ENCODE measurements at regions not wholly inside any gene's neighbourhood (a gene's known extent, or its start where the extent isn't known, plus 50 kb on each side); places are given as distances from the start of the nearest gene placed in this dataset.
"Not testable (repeated sequence)": the region's sequence is repeated elsewhere in the genome, so short reads cannot be mapped to it uniquely, and the experiment has no call there.

DNA sequence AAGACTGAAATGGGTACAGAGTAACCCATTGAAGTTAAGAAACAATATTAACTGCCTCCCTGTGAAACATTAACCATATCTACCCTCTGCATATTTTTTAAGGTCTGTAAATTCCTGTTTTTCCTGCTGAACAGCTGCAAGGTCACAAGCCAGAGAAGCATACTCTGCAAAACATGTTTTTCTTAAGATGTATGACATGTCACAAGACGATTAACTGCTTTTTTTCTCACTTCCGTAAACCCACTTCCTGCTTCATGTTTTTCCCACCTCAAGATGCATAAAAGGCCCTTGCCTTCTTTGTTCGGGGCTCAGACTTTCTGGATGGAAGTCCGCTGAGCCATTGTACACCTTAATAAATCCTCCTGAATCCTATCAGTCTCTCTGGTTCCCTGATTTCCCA is 504.7 kb upstream of the MIS18BP1 start:
- no peak overlapping the region for H3K27ac Mint-ChIP-seq

DNA sequence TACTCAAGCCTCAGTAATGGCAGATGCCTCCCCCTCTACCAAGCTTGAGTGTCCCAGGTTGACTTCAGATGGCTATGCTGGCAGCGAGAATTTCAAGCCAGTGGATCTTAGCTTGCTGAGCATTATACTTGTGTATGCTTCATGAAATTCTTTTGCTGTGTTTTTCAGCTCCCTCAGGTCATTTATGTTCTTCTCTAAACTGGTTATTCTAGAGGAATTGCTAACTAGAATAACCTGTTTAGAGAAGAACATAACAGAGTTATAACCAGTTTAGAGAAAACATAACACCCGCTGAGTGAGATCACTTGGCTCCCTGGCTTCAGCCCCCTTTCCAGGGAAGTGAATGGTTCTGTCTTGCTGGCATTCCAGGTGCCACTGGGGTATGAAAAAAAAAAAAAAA is 503.4 kb upstream of the MIS18BP1 start:
- H3K36me3 Mint-ChIP-seq (ENCODE audit: low read depth); H3K27me3 Mint-ChIP-seq (ENCODE audit: low read depth); H3K27ac Mint-ChIP-seq; H3K4me3 Mint-ChIP-seq; H3K4me1 Mint-ChIP-seq (ENCODE audit: low read depth): not testable (repeated sequence)
- H3K9me3 Mint-ChIP-seq = peaks cover 54% of the 10 kb centered on the region

More for the DNA sequence above, 504.7 kb upstream of the MIS18BP1 start:
- peaks cover 52% of the 10 kb centered on the region for H3K9me3 Mint-ChIP-seq
- no peaks in the 10 kb centered on the region for H3K36me3 Mint-ChIP-seq (ENCODE audit: low read depth)
- no peaks in the 10 kb centered on the region for H3K27me3 Mint-ChIP-seq (ENCODE audit: low read depth)
- no peak overlapping the region for H3K4me3 Mint-ChIP-seq
- H3K4me1 Mint-ChIP-seq (ENCODE audit: low read depth) = no peaks in the 10 kb centered on the region

DNA sequence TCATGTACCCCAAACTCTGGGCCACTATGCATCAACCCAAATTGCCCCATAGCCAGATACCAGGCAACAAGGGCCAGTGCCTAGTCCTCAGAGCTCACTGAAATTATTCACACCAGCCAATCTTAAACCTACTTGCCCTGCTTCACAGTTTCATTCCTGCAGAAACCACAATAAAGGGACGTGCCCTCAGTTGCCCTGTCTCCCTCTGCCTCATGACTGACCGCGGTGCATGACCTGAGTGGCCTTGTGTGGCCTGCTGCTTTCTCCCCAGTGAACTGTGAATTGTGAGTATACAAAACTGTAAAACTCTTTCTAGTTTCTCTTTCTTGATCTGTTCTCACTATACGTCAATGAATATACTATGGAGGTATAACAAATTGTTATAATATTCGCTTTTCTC is 490.9 kb upstream of the MIS18BP1 start:
- no peak overlapping the region for H3K4me3 Mint-ChIP-seq
- H3K4me1 Mint-ChIP-seq (ENCODE audit: low read depth) = no peaks in the 10 kb centered on the region
- peaks cover 17% of the 10 kb centered on the region for H3K9me3 Mint-ChIP-seq
- no peaks in the 10 kb centered on the region for H3K27me3 Mint-ChIP-seq (ENCODE audit: low read depth)
- no peaks in the 10 kb centered on the region for H3K36me3 Mint-ChIP-seq (ENCODE audit: low read depth)
- H3K27ac Mint-ChIP-seq = no peak overlapping the region

DNA sequence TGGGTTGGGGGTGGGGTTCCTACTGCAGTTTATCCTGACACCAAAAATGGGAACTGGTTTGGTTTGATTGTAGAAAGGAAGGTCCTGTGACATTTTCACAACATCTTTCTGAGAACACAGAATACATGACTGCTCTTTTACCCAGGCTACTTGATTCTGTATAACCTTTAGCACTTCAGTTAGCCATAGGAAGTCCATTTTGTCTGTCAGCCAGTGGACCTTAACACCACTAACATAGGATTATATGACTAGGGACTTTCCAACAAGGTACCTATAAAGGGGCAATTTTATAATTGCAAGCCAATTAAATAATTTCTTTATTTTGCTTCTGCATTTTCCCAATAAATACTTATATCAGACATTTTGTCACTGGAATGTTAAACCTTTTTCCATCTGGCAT is 489.2 kb upstream of the MIS18BP1 start:
- Mint-ChIP-seq H3K27ac (no peak overlapping the region), H3K9me3 (peaks cover 24% of the 10 kb centered on the region), H3K4me3 (no peak overlapping the region), H3K36me3 (ENCODE audit: low read depth) (no peaks in the 10 kb centered on the region), H3K27me3 (ENCODE audit: low read depth) (no peaks in the 10 kb centered on the region), H3K4me1 (ENCODE audit: low read depth) (no peaks in the 10 kb centered on the region)

DNA sequence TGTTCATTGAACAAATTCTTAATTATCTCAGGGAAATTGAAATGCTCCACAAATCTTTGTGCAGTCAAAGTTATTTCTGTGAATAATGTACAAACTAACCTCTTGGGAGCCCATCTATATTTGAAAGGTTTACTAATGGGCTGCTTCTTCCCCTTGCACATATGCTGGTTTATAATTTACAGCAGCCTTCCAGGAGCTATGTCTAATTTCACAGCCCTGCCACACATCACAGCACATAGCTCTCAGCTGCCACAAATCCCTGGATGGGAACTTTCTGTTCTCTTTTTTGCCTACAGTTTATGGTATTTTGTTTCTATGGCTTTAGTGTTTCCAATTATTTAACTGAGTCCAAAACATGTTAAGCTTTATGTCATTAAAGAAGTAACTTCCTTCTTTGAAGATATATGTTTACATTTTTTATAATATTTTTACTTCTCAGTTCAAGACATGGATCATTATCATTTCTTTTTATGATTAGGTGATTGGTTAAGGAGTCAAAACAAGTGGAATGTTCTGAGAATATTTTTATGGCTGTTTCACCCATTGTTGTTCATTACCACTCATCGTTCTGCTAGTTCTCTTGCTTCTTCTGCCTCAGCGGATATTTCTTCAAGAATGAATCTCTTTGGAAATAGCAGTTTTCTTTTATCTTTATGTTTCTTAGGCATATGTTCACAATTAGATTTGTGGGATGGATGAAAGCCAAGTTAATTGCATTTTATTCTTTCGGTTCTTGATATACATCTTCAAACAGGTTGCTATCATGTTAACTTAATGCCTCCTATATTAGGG is 475.6 kb upstream of the MIS18BP1 start:
- Mint-ChIP-seq H3K4me1 (ENCODE audit: low read depth) (no peaks in the 10 kb centered on the region), H3K36me3 (ENCODE audit: low read depth) (no peaks in the 10 kb centered on the region), H3K4me3 (no peak overlapping the region), H3K27me3 (ENCODE audit: low read depth) (no peaks in the 10 kb centered on the region), H3K9me3 (peaks cover 17% of the 10 kb centered on the region), H3K27ac (no peak overlapping the region)

DNA sequence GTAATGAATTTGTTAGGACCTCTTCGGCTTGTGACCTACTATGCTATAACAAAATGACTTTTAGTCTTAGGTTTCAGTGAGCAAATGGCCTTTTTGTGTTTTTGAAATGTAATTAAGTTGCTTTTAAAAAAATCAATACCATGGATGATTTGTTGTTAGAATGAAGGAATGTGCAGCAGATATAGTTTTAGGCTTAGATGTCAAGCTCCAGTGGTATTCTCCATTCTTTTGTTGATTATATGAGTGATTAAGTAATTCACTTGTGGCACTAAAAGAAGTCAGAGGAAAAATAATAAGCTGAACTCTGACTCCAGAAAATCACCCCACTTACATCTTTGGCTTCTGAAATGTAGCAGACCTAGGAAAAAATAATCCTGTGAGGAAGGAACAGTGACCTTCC is 474.1 kb upstream of the MIS18BP1 start:
- Mint-ChIP-seq H3K4me1 (ENCODE audit: low read depth) (no peaks in the 10 kb centered on the region), H3K27me3 (ENCODE audit: low read depth) (no peaks in the 10 kb centered on the region), H3K36me3 (ENCODE audit: low read depth) (no peaks in the 10 kb centered on the region), H3K9me3 (peaks cover 14% of the 10 kb centered on the region), H3K4me3 (no peak overlapping the region), H3K27ac (no peak overlapping the region)

DNA sequence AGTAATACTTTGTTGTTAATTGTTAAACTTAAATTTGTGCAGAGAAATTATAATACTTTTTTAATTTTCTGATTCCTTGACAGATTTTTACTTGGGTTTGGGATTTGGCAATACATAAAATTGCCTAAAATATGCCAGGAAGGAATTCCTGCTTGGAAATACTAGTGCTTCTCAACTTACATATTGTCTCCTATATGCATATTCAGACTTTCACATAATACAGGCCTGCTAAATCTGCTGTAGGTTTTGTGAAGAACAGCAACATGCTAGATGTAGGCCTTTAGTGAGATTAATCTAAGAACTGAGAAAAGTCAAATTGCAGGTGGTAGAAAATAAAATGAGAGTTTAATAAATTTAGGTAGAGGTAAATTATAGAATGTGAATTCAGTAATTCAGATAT is 468.5 kb upstream of the MIS18BP1 start:
- peaks cover 24% of the 10 kb centered on the region for H3K9me3 Mint-ChIP-seq
- no peaks in the 10 kb centered on the region for H3K27me3 Mint-ChIP-seq (ENCODE audit: low read depth)
- no peaks in the 10 kb centered on the region for H3K36me3 Mint-ChIP-seq (ENCODE audit: low read depth)
- H3K27ac Mint-ChIP-seq = no peak overlapping the region
- no peaks in the 10 kb centered on the region for H3K4me1 Mint-ChIP-seq (ENCODE audit: low read depth)
- H3K4me3 Mint-ChIP-seq = no peak overlapping the region

DNA sequence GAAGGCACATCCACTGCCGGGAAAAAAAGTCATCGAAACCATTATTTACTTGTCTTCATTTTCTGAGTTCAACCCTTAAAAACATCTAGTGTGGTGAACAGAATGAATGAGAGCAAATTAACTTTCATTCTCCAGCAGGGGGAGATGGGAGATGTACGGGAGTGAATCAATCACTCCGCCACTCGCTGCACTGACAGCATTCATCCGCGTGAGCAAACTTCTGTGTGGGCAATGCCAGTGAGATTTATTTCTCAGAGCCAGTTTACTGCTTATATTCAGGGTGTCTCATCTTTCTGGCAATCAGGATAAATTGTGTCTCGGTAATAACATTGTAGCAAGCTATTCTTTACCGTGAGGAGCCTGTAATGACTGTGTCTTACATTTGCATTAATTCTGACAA is 463.6 kb upstream of the MIS18BP1 start:
- Mint-ChIP-seq H3K4me3 (no peak overlapping the region), H3K36me3 (ENCODE audit: low read depth) (no peaks in the 10 kb centered on the region), H3K27ac (no peak overlapping the region), H3K4me1 (ENCODE audit: low read depth) (no peaks in the 10 kb centered on the region), H3K27me3 (ENCODE audit: low read depth) (no peaks in the 10 kb centered on the region), H3K9me3 (peaks cover 37% of the 10 kb centered on the region)

DNA sequence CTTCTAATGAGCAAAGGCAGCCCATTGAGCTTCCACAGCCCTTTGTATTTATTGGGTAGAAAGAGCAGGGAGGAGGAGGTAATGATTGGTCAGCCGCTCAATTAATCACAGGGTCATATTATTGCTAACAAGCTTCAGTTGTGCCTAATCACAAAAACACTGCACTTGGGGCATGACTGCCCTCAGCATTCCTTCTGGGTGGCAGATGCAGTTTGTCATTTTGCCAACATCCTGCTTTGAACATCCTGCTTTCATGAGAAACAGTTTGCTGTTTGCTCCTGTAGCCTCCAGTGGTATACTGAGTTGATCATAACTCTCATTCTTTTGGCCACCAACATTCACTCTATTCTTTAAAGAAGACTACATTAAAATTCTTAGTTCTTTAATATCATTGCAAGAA is 462.9 kb upstream of the MIS18BP1 start:
- Mint-ChIP-seq H3K27ac (no peak overlapping the region), H3K9me3 (peaks cover 33% of the 10 kb centered on the region), H3K4me3 (no peak overlapping the region), H3K4me1 (ENCODE audit: low read depth) (no peaks in the 10 kb centered on the region), H3K36me3 (ENCODE audit: low read depth) (no peaks in the 10 kb centered on the region), H3K27me3 (ENCODE audit: low read depth) (no peaks in the 10 kb centered on the region)

DNA sequence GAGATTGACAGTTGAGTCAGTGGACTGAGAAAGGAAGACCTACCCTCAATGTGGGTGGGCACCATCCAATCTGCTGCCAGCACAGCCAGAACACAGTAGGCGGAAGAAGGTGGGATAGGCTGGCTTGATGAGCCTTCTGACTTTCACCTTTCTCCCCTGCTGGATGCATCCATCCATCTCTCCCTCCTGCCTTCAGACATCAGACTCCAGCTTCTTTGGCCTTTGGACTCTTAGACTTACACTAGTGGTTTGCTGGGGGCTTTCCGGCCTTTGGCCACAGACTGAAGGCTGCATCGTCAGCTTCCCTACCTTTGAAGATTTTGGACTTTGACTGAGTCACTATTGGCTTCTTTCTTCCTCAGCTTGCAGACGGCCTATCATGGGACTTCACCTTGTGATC is 456.5 kb upstream of the MIS18BP1 start:
- Mint-ChIP-seq H3K9me3 (peaks cover 19% of the 10 kb centered on the region), H3K4me3 (no peak overlapping the region), H3K36me3 (ENCODE audit: low read depth) (no peaks in the 10 kb centered on the region), H3K27me3 (ENCODE audit: low read depth) (no peaks in the 10 kb centered on the region), H3K4me1 (ENCODE audit: low read depth) (no peaks in the 10 kb centered on the region), H3K27ac (no peak overlapping the region)

DNA sequence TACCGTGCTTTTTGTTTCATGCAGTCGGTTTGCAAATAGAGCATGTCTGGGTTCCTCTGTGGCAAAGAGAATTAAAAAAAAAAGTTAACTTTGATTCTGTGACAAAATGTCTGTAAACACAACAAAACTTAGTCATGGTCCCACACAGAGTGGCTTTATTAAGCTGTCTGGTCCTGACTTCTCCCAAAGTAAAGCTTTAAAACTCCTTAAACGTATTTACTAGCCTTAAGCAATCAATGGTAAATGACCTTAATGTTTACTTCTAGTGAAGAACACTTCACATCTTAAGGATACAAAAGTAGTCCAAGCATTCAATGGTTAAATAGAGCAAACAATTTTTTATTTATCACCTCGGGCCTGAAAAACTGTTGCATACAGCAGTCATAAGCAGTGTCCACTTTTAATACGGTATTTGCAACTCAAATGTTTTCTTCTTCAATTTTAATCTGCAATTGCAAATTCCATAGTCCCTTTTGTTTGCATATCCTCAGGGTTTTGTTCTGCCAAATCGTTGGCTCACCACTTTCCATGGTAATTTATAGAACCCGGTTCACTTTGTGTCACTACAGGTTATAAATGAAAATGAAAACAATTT is 453.0 kb upstream of the MIS18BP1 start:
- Mint-ChIP-seq H3K36me3 (ENCODE audit: low read depth) (no peaks in the 10 kb centered on the region), H3K4me3 (no peak overlapping the region), H3K4me1 (ENCODE audit: low read depth) (no peaks in the 10 kb centered on the region), H3K27ac (no peak overlapping the region), H3K27me3 (ENCODE audit: low read depth) (no peaks in the 10 kb centered on the region), H3K9me3 (peaks cover 25% of the 10 kb centered on the region)

DNA sequence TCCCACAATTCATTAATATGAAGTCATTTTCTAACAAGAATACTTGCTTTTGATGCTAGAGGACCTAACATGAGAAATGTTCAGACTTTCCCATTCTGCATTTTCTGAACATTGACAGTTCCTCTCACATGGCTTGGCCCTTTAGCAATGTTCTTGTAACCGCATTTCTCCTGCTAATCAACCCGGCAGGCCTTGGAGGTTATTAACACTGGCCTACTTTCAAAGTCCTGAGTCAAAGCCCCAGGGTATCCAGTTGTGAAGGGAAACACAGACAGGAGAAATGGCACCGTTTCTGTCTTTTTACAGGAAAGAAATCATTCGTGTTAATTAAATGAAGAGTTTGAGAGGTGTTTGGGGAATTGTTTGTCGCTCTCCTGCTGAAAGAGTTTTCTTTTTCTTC is 446.5 kb upstream of the MIS18BP1 start:
- Mint-ChIP-seq H3K27me3 (ENCODE audit: low read depth) (no peaks in the 10 kb centered on the region), H3K9me3 (peaks cover 15% of the 10 kb centered on the region), H3K4me3 (no peak overlapping the region), H3K4me1 (ENCODE audit: low read depth) (no peaks in the 10 kb centered on the region), H3K27ac (no peak overlapping the region), H3K36me3 (ENCODE audit: low read depth) (no peaks in the 10 kb centered on the region)

DNA sequence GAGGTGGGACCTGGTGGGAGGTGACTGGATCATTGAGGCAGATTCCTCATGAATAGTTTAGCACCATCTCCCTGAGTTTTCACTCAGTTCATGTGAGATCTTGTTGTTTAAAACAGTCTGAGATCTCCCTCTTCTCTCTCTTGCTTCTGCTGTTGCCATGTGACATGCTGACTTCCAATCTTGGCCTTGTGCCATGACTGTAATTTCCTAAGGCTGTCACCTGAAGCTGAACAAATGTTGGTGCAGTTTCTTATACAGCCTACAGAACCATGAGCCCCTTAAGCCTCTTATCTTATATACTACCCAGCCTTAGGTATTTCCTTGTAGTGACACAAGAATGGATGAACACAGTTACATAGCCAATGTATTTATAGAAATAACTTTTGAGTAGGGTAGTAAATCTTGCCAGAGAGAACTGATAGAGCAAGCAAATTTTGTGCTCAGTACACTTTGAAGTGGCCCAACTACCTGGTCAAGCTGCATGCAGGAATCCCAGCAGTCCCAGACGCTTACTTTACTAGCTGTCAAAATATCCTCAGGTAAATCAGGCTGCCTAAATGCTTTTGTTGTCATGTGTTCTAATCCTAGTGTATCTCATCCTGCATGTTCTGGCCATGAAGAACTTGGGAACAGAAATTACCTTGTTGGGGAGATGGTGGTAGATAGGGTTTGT is 445.6 kb upstream of the MIS18BP1 start:
- Mint-ChIP-seq H3K36me3 (ENCODE audit: low read depth) (no peaks in the 10 kb centered on the region), H3K27me3 (ENCODE audit: low read depth) (no peaks in the 10 kb centered on the region), H3K27ac (no peak overlapping the region), H3K4me3 (no peak overlapping the region), H3K9me3 (peaks cover 16% of the 10 kb centered on the region), H3K4me1 (ENCODE audit: low read depth) (no peaks in the 10 kb centered on the region)

DNA sequence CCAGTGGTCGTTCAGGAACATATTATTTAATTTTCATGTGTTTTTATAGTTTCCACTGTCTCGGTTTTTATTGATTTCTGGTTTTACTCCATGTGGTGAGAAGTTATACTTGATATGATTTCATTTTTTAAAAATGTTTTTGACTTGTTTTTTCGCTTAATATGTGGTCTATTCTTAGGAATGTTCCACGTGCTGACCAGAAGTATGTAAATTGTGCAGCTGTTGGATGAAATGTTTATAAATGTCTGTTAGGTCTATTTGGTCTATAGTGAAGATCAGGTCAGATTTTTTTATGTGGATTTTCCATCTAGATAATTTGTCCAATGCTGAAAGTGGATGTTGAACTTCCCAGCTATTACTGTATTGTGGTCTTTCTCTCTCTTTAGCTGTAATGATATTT is 433.8 kb upstream of the MIS18BP1 start:
- Mint-ChIP-seq H3K27me3 (ENCODE audit: low read depth) (no peaks in the 10 kb centered on the region), H3K9me3 (peaks cover 39% of the 10 kb centered on the region), H3K4me1 (ENCODE audit: low read depth) (no peaks in the 10 kb centered on the region), H3K4me3 (no peak overlapping the region), H3K36me3 (ENCODE audit: low read depth) (no peaks in the 10 kb centered on the region), H3K27ac (no peak overlapping the region)

DNA sequence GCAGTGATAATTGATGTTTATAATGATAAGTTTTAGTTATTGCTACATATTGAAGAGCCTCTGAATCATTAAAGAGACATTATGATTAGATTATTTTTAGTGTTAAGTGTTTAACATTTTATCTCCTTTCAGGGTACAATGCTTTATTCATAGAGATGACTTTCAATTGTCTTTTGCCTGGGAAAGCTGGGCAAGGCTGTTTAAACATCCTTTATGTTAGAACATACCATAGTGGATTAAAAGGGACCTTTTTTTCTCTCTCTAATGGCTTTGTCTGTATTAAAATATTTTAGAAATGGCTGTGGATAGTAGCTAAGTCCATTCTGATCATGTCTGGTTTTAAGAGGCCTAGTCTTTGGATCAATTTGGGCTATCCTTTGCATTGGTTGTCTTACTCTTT is 427.5 kb upstream of the MIS18BP1 start:
- H3K4me3 Mint-ChIP-seq = no peak overlapping the region
- peaks cover 8% of the 10 kb centered on the region for H3K9me3 Mint-ChIP-seq
- H3K27me3 Mint-ChIP-seq (ENCODE audit: low read depth) = no peaks in the 10 kb centered on the region
- H3K36me3 Mint-ChIP-seq (ENCODE audit: low read depth) = no peaks in the 10 kb centered on the region
- H3K4me1 Mint-ChIP-seq (ENCODE audit: low read depth) = no peaks in the 10 kb centered on the region
- no peak overlapping the region for H3K27ac Mint-ChIP-seq

Measured in T-helper 1 cell treated with Interleukin-12 subunit alpha and Interleukin-12 subunit beta and Interleukin-4 antibody, amounts not matched to agents 30 μg/mL and 1 μg/mL, for 36 hours (primary cell).